ENCODE measurements at regions not wholly inside any gene's neighbourhood (a gene's known extent, or its start where the extent isn't known, plus 50 kb on each side); places are given as distances from the start of the nearest gene placed in this dataset.
"Not testable (repeated sequence)": the region's sequence is repeated elsewhere in the genome, so short reads cannot be mapped to it uniquely, and the experiment has no call there.

DNA sequence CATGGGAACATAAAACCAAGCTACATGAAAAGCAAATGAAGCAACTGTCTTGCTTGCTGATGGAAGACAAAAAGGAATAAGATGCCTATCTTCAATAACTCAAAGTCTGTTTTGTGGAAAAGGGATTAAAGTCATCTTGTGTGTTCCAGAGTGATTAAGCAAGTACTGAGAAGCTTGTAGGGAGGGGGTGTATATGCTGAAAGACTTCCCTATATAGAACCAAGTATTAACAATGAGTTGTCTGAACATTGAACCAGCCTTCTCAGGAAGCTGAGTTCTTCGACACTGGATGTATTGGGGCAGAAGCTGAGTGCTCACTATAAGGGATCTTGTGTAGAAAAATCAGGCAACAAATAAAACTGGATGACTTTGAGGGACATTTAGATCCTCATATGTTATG lies 451.8 kb downstream of the CD83 start:
- H3K27me3 ChIP-seq (ENCODE audit: control insufficient read depth, insufficient read depth, low read length), result no peaks in the 10 kb centered on the region; the same call in 1 of the 2 replicates
- H3K4me3 ChIP-seq (ENCODE audit: low read length), result no peak overlapping the region
- DNase-seq (ENCODE audit: low read depth, low spot score), result no peak
- H3K4me1 ChIP-seq (ENCODE audit: control insufficient read depth, insufficient read depth, low read length), result no peaks in the 10 kb centered on the region
- H3K36me3 ChIP-seq (ENCODE audit: control insufficient read depth, insufficient read depth, low read length), result no peaks in the 10 kb centered on the region
- H3K9me3 ChIP-seq (ENCODE audit: control insufficient read depth, insufficient read depth, low read length), result no peaks in the 10 kb centered on the region
- no peak overlapping the region for H3K27ac ChIP-seq (ENCODE audit: low read length)
- WGBS (ENCODE audit: insufficient coverage, insufficient read length), result no CpG with 5 or more reads among the region's 1 CpG

DNA sequence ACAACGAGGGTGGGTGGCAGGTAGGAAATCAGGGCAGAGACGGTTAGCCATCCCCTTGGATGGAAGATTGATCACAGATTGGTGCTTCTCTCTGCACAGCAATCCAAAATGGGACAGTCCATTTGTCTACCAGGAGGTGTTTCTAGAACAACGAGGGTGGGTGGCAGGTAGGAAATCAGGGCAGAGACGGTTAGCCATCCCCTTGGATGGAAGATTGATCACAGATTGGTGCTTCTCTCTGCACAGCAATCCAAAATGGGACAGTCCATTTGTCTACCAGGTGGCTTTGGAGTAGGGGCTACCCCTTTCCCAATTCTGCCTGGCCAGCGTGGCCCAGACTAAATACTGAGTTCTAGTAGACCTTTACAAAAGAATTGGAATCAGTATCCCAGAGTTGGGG lies 452.3 kb downstream of the CD83 start:
- H3K27ac ChIP-seq (ENCODE audit: low read length), result not testable (repeated sequence)
- no CpG with 5 or more reads among the region's 5 CpGs for WGBS (ENCODE audit: insufficient coverage, insufficient read length)

DNA sequence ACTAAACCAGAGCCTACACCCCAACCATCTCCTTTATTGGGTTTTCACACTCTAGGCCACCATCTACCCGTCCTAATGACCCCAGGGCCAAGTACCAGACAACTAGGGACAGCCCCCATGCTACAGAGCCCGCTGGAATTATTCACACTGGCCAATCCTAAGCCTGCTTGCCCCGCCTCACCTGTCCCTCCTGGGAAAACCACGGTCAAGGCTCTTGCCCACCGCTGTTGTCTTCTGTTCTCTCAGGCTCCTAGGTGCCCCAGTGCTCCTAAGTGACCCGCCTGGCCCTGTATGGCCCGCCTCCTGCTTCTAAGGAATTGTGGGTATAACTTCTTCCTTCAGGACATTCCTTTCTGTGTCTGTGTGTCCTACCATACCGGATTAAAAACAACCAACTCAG lies 453.4 kb downstream of the CD83 start:
- Histone ChIP-seq H3K4me3 (ENCODE audit: low read length) (no peak overlapping the region), H3K9me3 (ENCODE audit: control insufficient read depth, insufficient read depth, low read length) (no peaks in the 10 kb centered on the region), H3K4me1 (ENCODE audit: control insufficient read depth, insufficient read depth, low read length) (no peaks in the 10 kb centered on the region), H3K36me3 (ENCODE audit: control insufficient read depth, insufficient read depth, low read length) (no peaks in the 10 kb centered on the region), H3K27ac (ENCODE audit: low read length) (no peak overlapping the region), H3K27me3 (ENCODE audit: control insufficient read depth, insufficient read depth, low read length) (no peaks in the 10 kb centered on the region; the same call in 1 of the 2 replicates)
- DNase-seq (ENCODE audit: low read depth, low spot score), result no peak
- whole genome bisulfite sequencing (ENCODE audit: insufficient coverage, insufficient read length), result no CpG with 5 or more reads among the region's 8 CpGs

More for the DNA sequence above, 452.3 kb downstream of the CD83 start:
- not testable (repeated sequence) for H3K27me3 ChIP-seq (ENCODE audit: control insufficient read depth, insufficient read depth, low read length); H3K4me3 ChIP-seq (ENCODE audit: low read length); H3K36me3 ChIP-seq (ENCODE audit: control insufficient read depth, insufficient read depth, low read length); H3K4me1 ChIP-seq (ENCODE audit: control insufficient read depth, insufficient read depth, low read length); H3K9me3 ChIP-seq (ENCODE audit: control insufficient read depth, insufficient read depth, low read length); DNase-seq (ENCODE audit: low read depth, low spot score)

DNA sequence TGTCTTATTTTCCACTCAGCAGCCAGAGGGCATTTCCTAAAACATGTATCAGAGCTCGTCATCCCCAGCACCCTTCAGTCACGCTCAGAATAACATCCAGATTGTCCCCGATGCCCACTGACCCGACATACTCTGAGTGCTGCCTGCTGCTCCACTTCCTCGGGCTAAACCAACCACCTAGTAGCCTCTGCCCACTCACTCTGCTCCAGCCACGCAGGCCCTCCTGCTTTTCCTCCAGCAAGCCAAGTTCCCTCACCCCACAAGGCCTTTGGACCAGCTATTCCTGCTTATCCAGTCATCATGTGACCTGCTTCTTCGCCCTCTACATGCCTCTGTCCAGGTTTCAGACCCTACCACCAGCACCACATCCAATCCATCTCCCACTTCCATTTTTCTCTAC lies 454.2 kb downstream of the CD83 start:
- Histone ChIP-seq H3K27ac (ENCODE audit: low read length) (no peak overlapping the region), H3K4me1 (ENCODE audit: control insufficient read depth, insufficient read depth, low read length) (no peaks in the 10 kb centered on the region), H3K9me3 (ENCODE audit: control insufficient read depth, insufficient read depth, low read length) (no peaks in the 10 kb centered on the region), H3K27me3 (ENCODE audit: control insufficient read depth, insufficient read depth, low read length) (no peaks in the 10 kb centered on the region; the same call in 1 of the 2 replicates), H3K36me3 (ENCODE audit: control insufficient read depth, insufficient read depth, low read length) (no peaks in the 10 kb centered on the region), H3K4me3 (ENCODE audit: low read length) (no peak overlapping the region)
- WGBS (ENCODE audit: insufficient coverage, insufficient read length), result no CpG with 5 or more reads among the region's 7 CpGs
- no peak for DNase-seq (ENCODE audit: low read depth, low spot score)

DNA sequence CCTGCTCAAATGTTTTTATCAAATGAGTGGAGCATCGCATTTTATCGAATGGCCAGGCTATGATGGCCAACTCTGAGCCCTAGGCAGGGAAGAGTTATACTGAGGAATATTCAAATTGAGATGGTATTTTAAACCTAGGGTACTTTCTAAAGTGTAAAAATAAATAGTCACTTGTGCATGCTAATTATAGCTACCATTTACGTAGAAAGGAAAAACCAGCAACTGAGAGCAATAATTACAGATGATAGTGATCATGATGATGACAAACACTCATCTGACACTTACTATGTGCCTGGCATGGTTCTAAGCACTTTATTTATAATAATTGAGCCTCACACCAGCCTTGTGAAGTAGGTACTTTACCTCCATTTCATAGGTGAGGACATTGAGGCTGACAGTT lies 455.7 kb downstream of the CD83 start:
- no peak overlapping the region for H3K27ac ChIP-seq (ENCODE audit: low read length)
- no CpG with 5 or more reads among the region's 3 CpGs for WGBS (ENCODE audit: insufficient coverage, insufficient read length)

DNA sequence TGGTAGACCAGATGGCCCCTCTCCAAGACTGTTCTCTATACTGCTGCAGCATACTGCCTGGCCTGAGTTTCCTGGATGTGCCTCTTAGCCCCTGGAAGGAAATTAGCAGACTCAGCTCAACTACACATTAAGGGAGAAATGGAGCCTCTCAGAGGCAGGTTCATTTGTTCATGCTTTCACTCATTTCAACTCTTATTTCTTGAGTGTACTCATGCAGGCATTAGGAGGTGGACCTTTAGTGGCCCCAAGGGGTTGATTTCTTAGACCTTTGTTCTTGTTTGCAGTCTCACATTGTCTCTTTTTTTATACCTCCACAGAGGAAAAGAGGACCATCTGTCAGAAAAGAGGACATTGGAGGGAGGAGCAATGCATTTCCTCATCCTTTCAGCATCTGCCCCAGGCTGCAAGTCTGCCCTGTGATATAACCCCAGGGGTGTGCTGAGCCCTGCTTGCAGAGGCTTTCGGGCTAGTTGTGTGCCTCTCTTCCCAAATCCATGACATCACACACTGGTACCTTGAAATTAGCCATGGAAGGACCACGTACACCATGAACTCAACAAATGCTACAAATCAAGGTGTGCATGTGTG lies 456.2 kb downstream of the CD83 start:
- Histone ChIP-seq H3K27me3 (ENCODE audit: control insufficient read depth, insufficient read depth, low read length) (no peaks in the 10 kb centered on the region; the same call in 1 of the 2 replicates), H3K4me1 (ENCODE audit: control insufficient read depth, insufficient read depth, low read length) (no peaks in the 10 kb centered on the region), H3K9me3 (ENCODE audit: control insufficient read depth, insufficient read depth, low read length) (no peaks in the 10 kb centered on the region), H3K36me3 (ENCODE audit: control insufficient read depth, insufficient read depth, low read length) (no peaks in the 10 kb centered on the region), H3K4me3 (ENCODE audit: low read length) (no peak overlapping the region), H3K27ac (ENCODE audit: low read length) (no peak overlapping the region)
- DNase-seq (ENCODE audit: low read depth, low spot score), result no peak
- no CpG with 5 or more reads among the region's 2 CpGs for WGBS (ENCODE audit: insufficient coverage, insufficient read length)

More for the DNA sequence above, 455.7 kb downstream of the CD83 start:
- H3K4me3 ChIP-seq (ENCODE audit: low read length), result no peak overlapping the region
- H3K27me3 ChIP-seq (ENCODE audit: control insufficient read depth, insufficient read depth, low read length), result no peaks in the 10 kb centered on the region; the same call in 1 of the 2 replicates
- DNase-seq (ENCODE audit: low read depth, low spot score), result no peak
- no peaks in the 10 kb centered on the region for H3K4me1 ChIP-seq (ENCODE audit: control insufficient read depth, insufficient read depth, low read length)
- H3K36me3 ChIP-seq (ENCODE audit: control insufficient read depth, insufficient read depth, low read length), result no peaks in the 10 kb centered on the region
- no peaks in the 10 kb centered on the region for H3K9me3 ChIP-seq (ENCODE audit: control insufficient read depth, insufficient read depth, low read length)

DNA sequence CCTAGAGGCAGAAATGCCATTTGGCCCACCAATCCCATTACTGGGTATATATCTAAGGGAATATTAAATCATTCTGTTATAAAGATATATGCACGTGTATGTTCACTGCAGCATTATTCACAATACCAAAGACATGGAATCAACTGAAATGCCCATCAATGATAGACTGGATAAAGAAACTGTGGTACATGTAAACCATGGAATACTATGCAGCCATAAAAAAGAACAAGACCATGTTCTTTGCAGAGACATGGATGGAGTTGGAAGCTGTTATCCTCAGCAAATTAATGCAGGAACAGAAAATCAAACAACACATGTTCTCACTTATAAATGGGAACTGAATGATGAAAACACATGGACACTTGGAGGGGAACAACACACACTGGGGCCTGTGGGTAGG lies 458.4 kb downstream of the CD83 start:
- no CpG with 5 or more reads among the region's 1 CpG for WGBS (ENCODE audit: insufficient coverage, insufficient read length)
- DNase-seq (ENCODE audit: low read depth, low spot score), result no peak
- no peak overlapping the region for H3K4me3 ChIP-seq (ENCODE audit: low read length)

DNA sequence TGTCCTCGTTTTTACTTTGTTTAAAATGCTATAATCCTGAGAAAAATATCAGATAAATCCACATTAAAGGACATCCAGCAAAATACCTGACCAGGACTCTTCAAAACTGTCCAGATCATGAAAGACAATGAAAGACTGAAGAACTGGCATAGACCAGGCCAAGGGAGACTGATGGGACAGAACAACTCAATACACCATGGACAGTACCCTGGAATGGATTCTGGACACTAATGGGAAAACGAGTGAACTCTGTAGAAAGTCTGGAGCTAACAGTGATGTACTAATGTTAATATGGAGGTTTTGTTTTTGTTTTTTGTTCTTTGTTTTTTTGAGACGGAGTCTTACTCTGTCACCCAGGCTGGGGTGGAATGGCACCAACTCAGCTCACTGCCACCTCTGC lies 461.4 kb downstream of the CD83 start:
- H3K9me3 ChIP-seq (ENCODE audit: control insufficient read depth, insufficient read depth, low read length), result no peaks in the 10 kb centered on the region
- whole genome bisulfite sequencing (ENCODE audit: insufficient coverage, insufficient read length), result no CpG with 5 or more reads among the region's 3 CpGs
- no peaks in the 10 kb centered on the region for H3K36me3 ChIP-seq (ENCODE audit: control insufficient read depth, insufficient read depth, low read length)
- H3K4me1 ChIP-seq (ENCODE audit: control insufficient read depth, insufficient read depth, low read length), result no peaks in the 10 kb centered on the region
- H3K27ac ChIP-seq (ENCODE audit: low read length), result no peak overlapping the region
- H3K4me3 ChIP-seq (ENCODE audit: low read length), result no peak overlapping the region
- H3K27me3 ChIP-seq (ENCODE audit: control insufficient read depth, insufficient read depth, low read length), result no peaks in the 10 kb centered on the region
- DNase-seq (ENCODE audit: low read depth, low spot score), result no peak

More for the DNA sequence above, 458.4 kb downstream of the CD83 start:
- no peak overlapping the region for H3K27ac ChIP-seq (ENCODE audit: low read length)
- H3K36me3 ChIP-seq (ENCODE audit: control insufficient read depth, insufficient read depth, low read length), result no peaks in the 10 kb centered on the region
- no peaks in the 10 kb centered on the region for H3K4me1 ChIP-seq (ENCODE audit: control insufficient read depth, insufficient read depth, low read length)
- H3K27me3 ChIP-seq (ENCODE audit: control insufficient read depth, insufficient read depth, low read length), result no peaks in the 10 kb centered on the region
- H3K9me3 ChIP-seq (ENCODE audit: control insufficient read depth, insufficient read depth, low read length), result no peaks in the 10 kb centered on the region

DNA sequence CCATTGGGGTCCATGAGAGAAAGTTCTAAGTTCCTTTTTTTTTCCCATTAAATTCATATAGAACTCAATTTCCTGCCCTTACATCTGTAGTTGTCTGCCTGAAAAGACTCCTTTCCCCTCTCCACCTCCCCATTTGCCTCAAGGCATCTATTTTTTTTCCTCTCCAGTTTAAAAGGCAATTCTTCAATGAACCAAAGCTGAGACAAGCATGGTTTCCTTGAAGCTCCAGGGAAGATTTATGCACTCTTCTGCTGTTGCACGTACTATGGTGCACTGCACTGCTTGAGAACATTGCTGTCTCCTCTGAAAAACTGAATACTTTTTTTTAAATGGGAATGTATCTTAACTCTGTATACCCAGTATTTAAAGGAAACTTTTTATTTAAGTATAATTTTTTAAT lies 465.2 kb downstream of the CD83 start:
- Histone ChIP-seq H3K9me3 (ENCODE audit: control insufficient read depth, insufficient read depth, low read length) (no peaks in the 10 kb centered on the region), H3K4me3 (ENCODE audit: low read length) (no peak overlapping the region), H3K36me3 (ENCODE audit: control insufficient read depth, insufficient read depth, low read length) (no peaks in the 10 kb centered on the region), H3K4me1 (ENCODE audit: control insufficient read depth, insufficient read depth, low read length) (no peaks in the 10 kb centered on the region), H3K27me3 (ENCODE audit: control insufficient read depth, insufficient read depth, low read length) (no peaks in the 10 kb centered on the region), H3K27ac (ENCODE audit: low read length) (no peak overlapping the region)
- WGBS (ENCODE audit: insufficient coverage, insufficient read length), result no CpG with 5 or more reads among the region's 1 CpG
- no peak for DNase-seq (ENCODE audit: low read depth, low spot score)

DNA sequence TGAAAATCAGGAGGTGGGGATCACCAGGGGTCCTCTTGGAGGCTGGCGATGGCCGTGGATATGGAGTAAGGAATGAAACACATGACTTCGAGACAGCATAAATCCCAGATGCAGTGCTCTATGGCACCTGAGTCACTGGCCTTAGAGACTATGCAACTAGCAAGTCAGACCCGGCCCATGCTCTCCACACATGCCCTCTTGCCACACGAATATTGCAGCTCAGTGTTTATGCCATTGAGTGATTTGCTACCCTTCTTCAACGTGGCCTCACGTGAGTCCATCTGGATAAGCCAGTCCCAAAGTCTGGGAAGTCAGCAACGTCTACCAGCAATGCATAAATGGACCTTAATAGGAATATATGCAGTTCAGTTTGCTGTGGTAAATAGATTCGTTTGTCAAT lies 466.3 kb downstream of the CD83 start:
- no peaks in the 10 kb centered on the region for H3K27me3 ChIP-seq (ENCODE audit: control insufficient read depth, insufficient read depth, low read length)
- DNase-seq (ENCODE audit: low read depth, low spot score), result no peak
- WGBS (ENCODE audit: insufficient coverage, insufficient read length), result no CpG with 5 or more reads among the region's 9 CpGs
- no peak overlapping the region for H3K27ac ChIP-seq (ENCODE audit: low read length)
- no peaks in the 10 kb centered on the region for H3K4me1 ChIP-seq (ENCODE audit: control insufficient read depth, insufficient read depth, low read length)
- H3K36me3 ChIP-seq (ENCODE audit: control insufficient read depth, insufficient read depth, low read length), result no peaks in the 10 kb centered on the region
- no peaks in the 10 kb centered on the region for H3K9me3 ChIP-seq (ENCODE audit: control insufficient read depth, insufficient read depth, low read length)
- H3K4me3 ChIP-seq (ENCODE audit: low read length), result no peak overlapping the region

DNA sequence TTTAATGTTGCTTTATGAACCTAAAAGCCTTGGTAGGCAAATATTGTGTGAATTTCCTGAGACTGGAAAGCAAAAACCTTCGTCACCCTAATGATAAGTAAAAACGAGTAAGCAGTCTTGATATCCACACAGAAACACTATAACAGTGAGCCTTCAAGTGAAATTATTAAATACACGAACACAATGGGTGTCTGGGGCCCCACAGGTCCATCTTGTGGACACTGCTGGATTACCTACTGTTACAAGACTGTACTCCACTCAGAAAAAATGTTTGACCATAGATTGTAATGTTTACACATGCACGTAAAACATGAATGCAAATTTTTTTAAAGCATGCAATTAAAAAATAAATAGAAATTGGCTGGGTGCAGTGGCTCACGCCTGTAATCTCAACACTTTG lies 466.9 kb downstream of the CD83 start:
- no peaks in the 10 kb centered on the region for H3K4me1 ChIP-seq (ENCODE audit: control insufficient read depth, insufficient read depth, low read length)
- H3K27ac ChIP-seq (ENCODE audit: low read length), result no peak overlapping the region
- DNase-seq (ENCODE audit: low read depth, low spot score), result no peak
- no peak overlapping the region for H3K4me3 ChIP-seq (ENCODE audit: low read length)
- H3K9me3 ChIP-seq (ENCODE audit: control insufficient read depth, insufficient read depth, low read length), result no peaks in the 10 kb centered on the region
- WGBS (ENCODE audit: insufficient coverage, insufficient read length), result no CpG with 5 or more reads among the region's 5 CpGs
- no peaks in the 10 kb centered on the region for H3K27me3 ChIP-seq (ENCODE audit: control insufficient read depth, insufficient read depth, low read length)
- H3K36me3 ChIP-seq (ENCODE audit: control insufficient read depth, insufficient read depth, low read length), result no peaks in the 10 kb centered on the region
